ENCODE measurements at regions not wholly inside any gene's neighbourhood (a gene's known extent, or its start where the extent isn't known, plus 50 kb on each side); places are given as distances from the start of the nearest gene placed in this dataset.

- no peak overlapping the region for H3K4me3 ChIP-seq (ENCODE audit: low read depth, low read length)
- no peak for TF ChIP-seq CTCF (IDR thresholded peaks at IDR 0.05; ENCODE audit: insufficient read depth, low read length)
- DNase-seq (ENCODE audit: low read depth) = no peak
Observed at GRCh38 chr2:84085562-84085961, 373.5 kb downstream of the SUCLG1 start.

- no peak overlapping the region for H3K4me3 ChIP-seq (ENCODE audit: low read depth, low read length)
- no peak for TF ChIP-seq CTCF (IDR thresholded peaks at IDR 0.05; ENCODE audit: insufficient read depth, low read length)
Observed at GRCh38 chr2:84084856-84085255, 374.2 kb downstream of the SUCLG1 start.

GRCh38 chr2:84083984-84084383 lies 375.1 kb downstream of the SUCLG1 start:
- no peak overlapping the region for H3K4me3 ChIP-seq (ENCODE audit: low read depth, low read length)
- TF ChIP-seq CTCF (IDR thresholded peaks at IDR 0.05; ENCODE audit: insufficient read depth, low read length) = no peak

More at GRCh38 chr2:84084856-84085255, 374.2 kb downstream of the SUCLG1 start:
- DNase-seq (ENCODE audit: low read depth) = no peak

GRCh38 chr2:84078471-84078870 lies 380.6 kb downstream of the SUCLG1 start:
- no peak overlapping the region for H3K4me3 ChIP-seq (ENCODE audit: low read depth, low read length)
- TF ChIP-seq CTCF (IDR thresholded peaks at IDR 0.05; ENCODE audit: insufficient read depth, low read length) = no peak
- DNase-seq (ENCODE audit: low read depth) = no peak

More at GRCh38 chr2:84083984-84084383, 375.1 kb downstream of the SUCLG1 start:
- DNase-seq (ENCODE audit: low read depth) = no peak

- TF ChIP-seq CTCF (IDR thresholded peaks at IDR 0.05; ENCODE audit: insufficient read depth, low read length) = no peak
- DNase-seq (ENCODE audit: low read depth) = no peak
- H3K4me3 ChIP-seq (ENCODE audit: low read depth, low read length) = no peak overlapping the region
Observed at GRCh38 chr2:84077496-84077895, 381.6 kb downstream of the SUCLG1 start.

- DNase-seq (ENCODE audit: low read depth) = no peak
- TF ChIP-seq CTCF (IDR thresholded peaks at IDR 0.05; ENCODE audit: insufficient read depth, low read length) = no peak
- no peak overlapping the region for H3K4me3 ChIP-seq (ENCODE audit: low read depth, low read length)
Observed at GRCh38 chr2:84071050-84071449, 388.0 kb downstream of the SUCLG1 start.

GRCh38 chr2:84065857-84066256 lies 393.2 kb downstream of the SUCLG1 start:
- DNase-seq (ENCODE audit: low read depth) = no peak
- no peak for TF ChIP-seq CTCF (IDR thresholded peaks at IDR 0.05; ENCODE audit: insufficient read depth, low read length)
- H3K4me3 ChIP-seq (ENCODE audit: low read depth, low read length) = no peak overlapping the region

All from fibroblast of the aortic adventitia (primary cell).